ENCODE measurements at regions not wholly inside any gene's neighbourhood (a gene's known extent, or its start where the extent isn't known, plus 50 kb on each side); places are given as distances from the start of the nearest gene placed in this dataset.

GRCh38 chr5:17361331-17361730 lies 136.7 kb upstream of the TAF11L2 start:
- H2AFZ ChIP-seq (ENCODE audit: low read depth, low read length), result no peak overlapping the region
- H3K27ac ChIP-seq (ENCODE audit: low read depth, low read length), result no peak overlapping the region
- no peak overlapping the region for H3K9ac ChIP-seq (ENCODE audit: low read length)
- TF ChIP-seq EZH2 (IDR thresholded peaks at IDR 0.05; ENCODE audit: insufficient read depth, low read length), result no peak
- TF ChIP-seq, protein P1, sequence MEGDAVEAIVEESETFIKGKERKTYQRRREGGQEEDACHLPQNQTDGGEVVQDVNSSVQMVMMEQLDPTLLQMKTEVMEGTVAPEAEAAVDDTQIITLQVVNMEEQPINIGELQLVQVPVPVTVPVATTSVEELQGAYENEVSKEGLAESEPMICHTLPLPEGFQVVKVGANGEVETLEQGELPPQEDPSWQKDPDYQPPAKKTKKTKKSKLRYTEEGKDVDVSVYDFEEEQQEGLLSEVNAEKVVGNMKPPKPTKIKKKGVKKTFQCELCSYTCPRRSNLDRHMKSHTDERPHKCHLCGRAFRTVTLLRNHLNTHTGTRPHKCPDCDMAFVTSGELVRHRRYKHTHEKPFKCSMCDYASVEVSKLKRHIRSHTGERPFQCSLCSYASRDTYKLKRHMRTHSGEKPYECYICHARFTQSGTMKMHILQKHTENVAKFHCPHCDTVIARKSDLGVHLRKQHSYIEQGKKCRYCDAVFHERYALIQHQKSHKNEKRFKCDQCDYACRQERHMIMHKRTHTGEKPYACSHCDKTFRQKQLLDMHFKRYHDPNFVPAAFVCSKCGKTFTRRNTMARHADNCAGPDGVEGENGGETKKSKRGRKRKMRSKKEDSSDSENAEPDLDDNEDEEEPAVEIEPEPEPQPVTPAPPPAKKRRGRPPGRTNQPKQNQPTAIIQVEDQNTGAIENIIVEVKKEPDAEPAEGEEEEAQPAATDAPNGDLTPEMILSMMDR (IDR thresholded peaks at IDR 0.05; ENCODE audit: insufficient read depth, low read depth, low read length), result no peak
- Mint-ChIP-seq H3K36me3 (ENCODE audit: low read depth, unreplicated experiment) (no peaks in the 10 kb centered on the region), H3K27ac (ENCODE audit: unreplicated experiment) (no peak overlapping the region), H3K27me3 (ENCODE audit: low read depth, unreplicated experiment) (no peaks in the 10 kb centered on the region), H3K4me1 (ENCODE audit: low read depth, unreplicated experiment) (peaks cover 12% of the 10 kb centered on the region), H3K4me3 (ENCODE audit: unreplicated experiment) (no peak overlapping the region), H3K9me3 (ENCODE audit: unreplicated experiment) (peaks cover 15% of the 10 kb centered on the region)
- peaks cover 17% of the 10 kb centered on the region for H3K4me1 ChIP-seq (ENCODE audit: insufficient read depth, low read length)
- H3K79me2 ChIP-seq (ENCODE audit: insufficient read depth, low read length), result no peaks in the 10 kb centered on the region
- H3K36me3 ChIP-seq (ENCODE audit: insufficient read depth, low read length), result no peaks in the 10 kb centered on the region
- H3K27me3 ChIP-seq (ENCODE audit: insufficient read depth, low read length), result no peaks in the 10 kb centered on the region
- H3K4me3 ChIP-seq (ENCODE audit: insufficient read depth, low read depth, low read length), result no peak overlapping the region
- FAIRE-seq (no peak), DNase-seq (ENCODE audit: low read depth) (no peak)
- H3K9me3 ChIP-seq (ENCODE audit: insufficient read depth, low read depth, low read length), result no peaks in the 10 kb centered on the region
- H4K20me1 ChIP-seq (ENCODE audit: insufficient read depth, low read length), result no peaks in the 10 kb centered on the region
- H3K4me2 ChIP-seq (ENCODE audit: low read length), result no peak overlapping the region

GRCh38 chr5:17364987-17365810 lies 132.8 kb upstream of the TAF11L2 start:
- H3K9me3 ChIP-seq (ENCODE audit: insufficient read depth, low read depth, low read length), result no peaks in the 10 kb centered on the region
- H3K27ac Mint-ChIP-seq (ENCODE audit: unreplicated experiment), result no peak overlapping the region
- H3K9ac ChIP-seq (ENCODE audit: low read length), result peak overlapping the region; percentile 21
- H3K4me1 ChIP-seq (ENCODE audit: insufficient read depth, low read length), result peaks cover 11% of the 10 kb centered on the region
- H3K79me2 ChIP-seq (ENCODE audit: insufficient read depth, low read length), result no peaks in the 10 kb centered on the region
- no peaks in the 10 kb centered on the region for H3K36me3 Mint-ChIP-seq (ENCODE audit: low read depth, unreplicated experiment)
- DNase-seq (ENCODE audit: low read depth) (no peak), FAIRE-seq (no peak)
- H3K9me3 Mint-ChIP-seq (ENCODE audit: unreplicated experiment), result peaks cover 7% of the 10 kb centered on the region
- H3K4me2 ChIP-seq (ENCODE audit: low read length), result peak overlapping the region; percentile 43
- no peak overlapping the region for H3K4me3 Mint-ChIP-seq (ENCODE audit: unreplicated experiment)
- H2AFZ ChIP-seq (ENCODE audit: low read depth, low read length), result no peak overlapping the region
- no peaks in the 10 kb centered on the region for H3K27me3 Mint-ChIP-seq (ENCODE audit: low read depth, unreplicated experiment)
- H3K36me3 ChIP-seq (ENCODE audit: insufficient read depth, low read length), result no peaks in the 10 kb centered on the region
- no peak for TF ChIP-seq EZH2 (IDR thresholded peaks at IDR 0.05; ENCODE audit: insufficient read depth, low read length)
- TF ChIP-seq, protein P1 (IDR thresholded peaks at IDR 0.05; ENCODE audit: insufficient read depth, low read depth, low read length), result no peak
- H3K4me3 ChIP-seq (ENCODE audit: insufficient read depth, low read depth, low read length), result no peak overlapping the region
- no peaks in the 10 kb centered on the region for H4K20me1 ChIP-seq (ENCODE audit: insufficient read depth, low read length)
- H3K4me1 Mint-ChIP-seq (ENCODE audit: low read depth, unreplicated experiment), result peaks cover 2% of the 10 kb centered on the region
- H3K27me3 ChIP-seq (ENCODE audit: insufficient read depth, low read length), result no peaks in the 10 kb centered on the region
- H3K27ac ChIP-seq (ENCODE audit: low read depth, low read length), result no peak overlapping the region

DNA sequence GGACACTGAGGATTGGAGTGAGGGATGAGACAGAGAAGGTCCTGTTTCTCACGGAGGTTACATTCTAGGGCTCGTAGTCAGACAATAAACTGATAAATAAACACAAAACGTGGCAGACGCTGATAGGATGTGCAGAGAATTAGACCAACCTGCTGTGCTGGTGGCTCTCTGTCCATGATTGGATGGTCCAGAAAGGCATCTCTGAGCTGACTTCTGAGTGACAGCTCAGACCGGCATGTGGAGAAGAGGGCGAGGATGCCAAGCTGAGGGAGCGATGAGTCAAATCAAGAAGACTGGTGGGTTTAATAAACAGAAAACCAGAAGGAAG lies 132.3 kb upstream of the TAF11L2 start:
- H3K27ac ChIP-seq (ENCODE audit: low read depth, low read length), result no peak overlapping the region
- no peak for FAIRE-seq
- H3K9ac ChIP-seq (ENCODE audit: low read length), result peak overlapping the region; percentile 21
- no peaks in the 10 kb centered on the region for H4K20me1 ChIP-seq (ENCODE audit: insufficient read depth, low read length)
- Mint-ChIP-seq H3K27me3 (ENCODE audit: low read depth, unreplicated experiment) (no peaks in the 10 kb centered on the region), H3K36me3 (ENCODE audit: low read depth, unreplicated experiment) (no peaks in the 10 kb centered on the region), H3K9me3 (ENCODE audit: unreplicated experiment) (peaks cover 7% of the 10 kb centered on the region), H3K4me3 (ENCODE audit: unreplicated experiment) (no peak overlapping the region), H3K4me1 (ENCODE audit: low read depth, unreplicated experiment) (peaks cover 2% of the 10 kb centered on the region), H3K27ac (ENCODE audit: unreplicated experiment) (no peak overlapping the region)
- H3K4me3 ChIP-seq (ENCODE audit: insufficient read depth, low read depth, low read length), result no peak overlapping the region
- H3K27me3 ChIP-seq (ENCODE audit: insufficient read depth, low read length), result no peaks in the 10 kb centered on the region
- peaks cover 10% of the 10 kb centered on the region for H3K4me1 ChIP-seq (ENCODE audit: insufficient read depth, low read length)
- H3K9me3 ChIP-seq (ENCODE audit: insufficient read depth, low read depth, low read length), result no peaks in the 10 kb centered on the region
- peak; percentile 66 for DNase-seq (ENCODE audit: low read depth)
- H3K79me2 ChIP-seq (ENCODE audit: insufficient read depth, low read length), result no peaks in the 10 kb centered on the region
- H2AFZ ChIP-seq (ENCODE audit: low read depth, low read length), result no peak overlapping the region
- peak overlapping the region; percentile 43 for H3K4me2 ChIP-seq (ENCODE audit: low read length)
- no peaks in the 10 kb centered on the region for H3K36me3 ChIP-seq (ENCODE audit: insufficient read depth, low read length)
- TF ChIP-seq, protein P1 (IDR thresholded peaks at IDR 0.05; ENCODE audit: insufficient read depth, low read depth, low read length), result no peak
- TF ChIP-seq EZH2 (IDR thresholded peaks at IDR 0.05; ENCODE audit: insufficient read depth, low read length), result no peak

Data from astrocyte (in vitro differentiated cells and primary cell).